Mesodermal cell (in vitro differentiated cells): ENCODE measurements at regions not wholly inside any gene's neighbourhood (a gene's known extent, or its start where the extent isn't known, plus 50 kb on each side); places are given as distances from the start of the nearest gene placed in this dataset.

Experiments used
- H3K27ac ChIP-seq: 2 replicates; pipeline ENCODE4 v1.7.0; 2013; ENCODE audit warnings: mild to moderate bottlenecking, low read depth, low read length, moderate library complexity; ENCODE audit not compliant: severe bottlenecking
- H3K36me3 ChIP-seq: 2 replicates; pipeline ENCODE4 v1.7.1; 2013; ENCODE audit warnings: mild to moderate bottlenecking, low read length, moderate library complexity; ENCODE audit not compliant: control insufficient read depth, insufficient read depth
- H3K4me1 ChIP-seq: one replicate; pipeline ENCODE4 v1.7.1; 2013; ENCODE audit warnings: mild to moderate bottlenecking, low read length; ENCODE audit not compliant: insufficient read depth, control insufficient read depth, poor library complexity, severe bottlenecking
- H3K4me3 ChIP-seq: 2 replicates; pipeline ENCODE4 v1.7.0; 2013; ENCODE audit warnings: low read length, control low read depth, mild to moderate bottlenecking; ENCODE audit not compliant: insufficient read depth, poor library complexity, severe bottlenecking; ENCODE audit errors: extremely low read depth
- H3K9me3 ChIP-seq: 2 replicates; pipeline ENCODE4 v1.7.1; 2013; ENCODE audit warnings: mild to moderate bottlenecking, low read length, moderate library complexity; ENCODE audit not compliant: control insufficient read depth
- WGBS, 2 experiments: methylation state at CpG; one replicate each; pipeline ENCODE4 v1.1.5; 2013; ENCODE audit warnings: missing lambda C conversion rate in 2 of 2; ENCODE audit not compliant: insufficient coverage in 2 of 2; 5-methylcytosine and 5-hydroxymethylcytosine counted together

GRCh38 chr16:9371713-9372448, 280.4 kb downstream of the HAPSTR1 start:
- 94 to 96% methylated on average over 8 of the region's 8 CpGs for WGBS, 2 experiments
- H3K9me3 ChIP-seq: no peaks in the 10 kb centered on the region

GRCh38 chr16:9372934-9373890, 281.8 kb downstream of the HAPSTR1 start:
- Histone ChIP-seq H3K4me3 (no peak overlapping the region), H3K4me1 (peaks cover 24% of the 10 kb centered on the region), H3K9me3 (no peaks in the 10 kb centered on the region), H3K27ac (peak overlapping the region; percentile 81), H3K36me3 (no peaks in the 10 kb centered on the region)
- WGBS, 2 experiments: 60 to 68% methylated on average over 5 to 9 of the region's 13 CpGs

More at GRCh38 chr16:9371713-9372448, 280.4 kb downstream of the HAPSTR1 start:
- Histone ChIP-seq H3K4me1 (peaks cover 28% of the 10 kb centered on the region), H3K36me3 (no peaks in the 10 kb centered on the region), H3K4me3 (no peak overlapping the region), H3K27ac (no peak overlapping the region)

- Histone ChIP-seq H3K9me3 (no peaks in the 10 kb centered on the region), H3K36me3 (no peaks in the 10 kb centered on the region), H3K4me3 (no peak overlapping the region), H3K4me1 (peaks cover 31% of the 10 kb centered on the region), H3K27ac (peak overlapping the region; percentile 81)
- 61% methylated on average over 4 to 5 of the region's 7 CpGs for WGBS, 2 experiments
Observed at GRCh38 chr16:9374061-9374460, 282.6 kb downstream of the HAPSTR1 start.

GRCh38 chr16:9378876-9379275, 287.4 kb downstream of the HAPSTR1 start:
- Histone ChIP-seq H3K9me3 (peaks cover under 1% of the 10 kb centered on the region), H3K4me1 (peaks cover 14% of the 10 kb centered on the region), H3K27ac (no peak overlapping the region), H3K36me3 (no peaks in the 10 kb centered on the region), H3K4me3 (no peak overlapping the region)
- WGBS, 2 experiments: 87 to 88% methylated on average over 2 to 3 of the region's 5 CpGs

- Histone ChIP-seq H3K36me3 (no peaks in the 10 kb centered on the region), H3K4me3 (no peak overlapping the region), H3K9me3 (peaks cover 4% of the 10 kb centered on the region), H3K27ac (no peak overlapping the region), H3K4me1 (peaks cover 7% of the 10 kb centered on the region)
- WGBS, 2 experiments: 80 to 93% methylated on average over 1 of the region's 3 CpGs
Observed at GRCh38 chr16:9380221-9380620, 288.8 kb downstream of the HAPSTR1 start.

- no peaks in the 10 kb centered on the region for H3K36me3 ChIP-seq
- H3K27ac ChIP-seq: no peak overlapping the region
- H3K4me3 ChIP-seq: no peak overlapping the region
- peaks cover 7% of the 10 kb centered on the region for H3K4me1 ChIP-seq
- peaks cover 8% of the 10 kb centered on the region for H3K9me3 ChIP-seq
- WGBS, 2 experiments: 77 to 97% methylated on average over 3 to 5 of the region's 6 CpGs
Observed at GRCh38 chr16:9381399-9381798, 290.0 kb downstream of the HAPSTR1 start.

- no peak overlapping the region for H3K27ac ChIP-seq
- H3K4me3 ChIP-seq: no peak overlapping the region
- peaks cover 7% of the 10 kb centered on the region for H3K4me1 ChIP-seq
- peaks cover 8% of the 10 kb centered on the region for H3K9me3 ChIP-seq
- H3K36me3 ChIP-seq: no peaks in the 10 kb centered on the region
- WGBS, 2 experiments: 86 to 89% methylated on average over 3 to 4 of the region's 4 CpGs
Observed at GRCh38 chr16:9381905-9382304, 290.5 kb downstream of the HAPSTR1 start.

- Histone ChIP-seq H3K4me1 (peaks cover 7% of the 10 kb centered on the region), H3K27ac (no peak overlapping the region), H3K4me3 (no peak overlapping the region), H3K36me3 (no peaks in the 10 kb centered on the region), H3K9me3 (peaks cover 22% of the 10 kb centered on the region)
- 77 to 100% methylated on average over 1 to 3 of the region's 3 CpGs for WGBS, 2 experiments
Observed at GRCh38 chr16:9383281-9383680, 291.8 kb downstream of the HAPSTR1 start.

GRCh38 chr16:9384141-9384540, 292.7 kb downstream of the HAPSTR1 start:
- H3K27ac ChIP-seq: no peak overlapping the region

GRCh38 chr16:9389543-9390207, 298.2 kb downstream of the HAPSTR1 start:
- Histone ChIP-seq H3K27ac (no peak overlapping the region), H3K4me3 (no peak overlapping the region), H3K4me1 (no peaks in the 10 kb centered on the region), H3K9me3 (peaks cover 37% of the 10 kb centered on the region), H3K36me3 (no peaks in the 10 kb centered on the region)
- WGBS, 2 experiments: no CpG with 5 or more reads among the region's 1 CpG

More at GRCh38 chr16:9384141-9384540, 292.7 kb downstream of the HAPSTR1 start:
- 93 to 94% methylated on average over 2 to 3 of the region's 4 CpGs for WGBS, 2 experiments
- Histone ChIP-seq H3K9me3 (peaks cover 24% of the 10 kb centered on the region), H3K4me1 (no peaks in the 10 kb centered on the region), H3K4me3 (no peak overlapping the region), H3K36me3 (no peaks in the 10 kb centered on the region)
